DND-41 (cell line): ENCODE measurements at regions not wholly inside any gene's neighbourhood (a gene's known extent, or its start where the extent isn't known, plus 50 kb on each side); places are given as distances from the start of the nearest gene placed in this dataset.

Experiments
- ATAC-seq: fragments of 200-7000 bp; cut with Tn5 transposase; 3 replicates; pipeline ENCODE4 v1.9.1; 2021; ENCODE audit warnings: low read depth; ENCODE audit not compliant: insufficient read depth
- DNase-seq: peaks from one replicate; pipeline ENCODE4 v3.0.0-alpha.2; 2020
- H2AFZ ChIP-seq: 2 replicates; pipeline ENCODE4 v1.6.0; 2012; ENCODE audit warnings: low read depth, low read length
- H3K27ac ChIP-seq: 2 replicates; pipeline ENCODE4 v1.5.1; 2012; ENCODE audit warnings: low read length, inconsistent platforms
- H3K27me3 ChIP-seq: fragments of 200-600 bp; sonication (generic); 2 replicates; pipeline ENCODE4 v1.6.0; 2012; ENCODE audit warnings: low read length, mild to moderate bottlenecking, inconsistent platforms; ENCODE audit not compliant: insufficient read depth, poor library complexity
- H3K36me3 ChIP-seq: 2 replicates; pipeline ENCODE4 v1.5.1; 2012; ENCODE audit warnings: low read length, inconsistent platforms; ENCODE audit not compliant: insufficient read depth
- H3K4me1 ChIP-seq: 2 replicates; pipeline ENCODE4 v1.5.1; 2012; ENCODE audit warnings: mild to moderate bottlenecking, low read length; ENCODE audit not compliant: insufficient read depth
- H3K4me2 ChIP-seq: 2 replicates; pipeline ENCODE4 v1.6.0; 2012; ENCODE audit warnings: mild to moderate bottlenecking, moderate library complexity, low read length, inconsistent platforms; ENCODE audit not compliant: insufficient read depth
- H3K4me3 ChIP-seq, 2 experiments: fragments of 200-600 bp in 1 of 2; shearing (Covaris generic) in 1 of 2; 2 replicates each; pipeline ENCODE4 v1.5.1; 2012 to 2016; ENCODE audit warnings: inconsistent platforms in 2 of 2, low read length in 2 of 2, mild to moderate bottlenecking in 2 of 2, low read depth in 1 of 2, moderate library complexity in 1 of 2
- H3K79me2 ChIP-seq: 2 replicates; pipeline ENCODE4 v1.6.0; 2012; ENCODE audit warnings: low read length, inconsistent platforms; ENCODE audit not compliant: insufficient read depth
- H3K9ac ChIP-seq: 2 replicates; pipeline ENCODE4 v1.6.0; 2012; ENCODE audit warnings: low read depth, mild to moderate bottlenecking, inconsistent platforms, low read length, moderate library complexity
- H3K9me3 ChIP-seq: 2 replicates; pipeline ENCODE4 v1.5.1; 2012; ENCODE audit warnings: low read length, moderate library complexity, mild to moderate bottlenecking, inconsistent platforms; ENCODE audit not compliant: insufficient read depth, severe bottlenecking
- H4K20me1 ChIP-seq: 2 replicates; pipeline ENCODE4 v1.6.0; 2012; ENCODE audit warnings: low read length; ENCODE audit not compliant: insufficient read depth
- EZH2 ChIP-seq: IDR thresholded peaks from 3 replicates; pipeline ENCODE4 v1.6.1; 2012; ENCODE audit warnings: borderline replicate concordance, low read depth, mild to moderate bottlenecking, moderate library complexity, low read length, inconsistent platforms; ENCODE audit not compliant: severe bottlenecking
- TF ChIP-seq, protein P1 (sequence below): IDR thresholded peaks from 2 replicates; pipeline ENCODE4 v1.5.1; 2012; ENCODE audit warnings: borderline replicate concordance, low read length, moderate library complexity, mild to moderate bottlenecking; ENCODE audit not compliant: poor library complexity, severe bottlenecking; ENCODE audit errors: extremely low read depth

DNA sequence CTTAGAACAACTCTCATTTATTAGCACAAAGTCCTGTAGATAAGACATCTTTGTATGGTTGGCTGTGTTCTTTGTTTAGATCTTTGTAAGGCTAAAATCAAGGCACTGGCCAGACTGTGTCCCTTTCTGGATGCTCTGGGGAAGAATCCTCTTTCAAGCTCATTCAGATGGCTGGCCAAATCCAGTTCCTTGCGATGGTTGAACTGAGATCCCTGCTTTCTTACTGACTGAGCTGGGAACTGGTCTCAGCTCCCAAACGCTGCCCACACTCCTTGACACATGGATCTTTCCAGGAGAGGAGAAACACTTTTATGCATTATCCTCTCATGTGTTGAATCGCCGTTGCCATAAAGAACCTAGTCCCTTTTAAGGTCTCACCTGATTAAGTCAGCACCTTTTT lies 586.5 kb upstream of the IGFBP3 start:
- Histone ChIP-seq H3K79me2 (no peaks in the 10 kb centered on the region), H3K27me3 (no peaks in the 10 kb centered on the region), H3K4me3 (no peak overlapping the region), H3K36me3 (no peaks in the 10 kb centered on the region), H3K9ac (no peak overlapping the region), H2AFZ (no peak overlapping the region), H4K20me1 (no peaks in the 10 kb centered on the region), H3K27ac (no peak overlapping the region), H3K4me1 (no peaks in the 10 kb centered on the region), H3K9me3 (no peaks in the 10 kb centered on the region), H3K4me2 (no peak overlapping the region)
- DNase-seq (no peak), ATAC-seq (no peak)
- TF ChIP-seq, protein P1, sequence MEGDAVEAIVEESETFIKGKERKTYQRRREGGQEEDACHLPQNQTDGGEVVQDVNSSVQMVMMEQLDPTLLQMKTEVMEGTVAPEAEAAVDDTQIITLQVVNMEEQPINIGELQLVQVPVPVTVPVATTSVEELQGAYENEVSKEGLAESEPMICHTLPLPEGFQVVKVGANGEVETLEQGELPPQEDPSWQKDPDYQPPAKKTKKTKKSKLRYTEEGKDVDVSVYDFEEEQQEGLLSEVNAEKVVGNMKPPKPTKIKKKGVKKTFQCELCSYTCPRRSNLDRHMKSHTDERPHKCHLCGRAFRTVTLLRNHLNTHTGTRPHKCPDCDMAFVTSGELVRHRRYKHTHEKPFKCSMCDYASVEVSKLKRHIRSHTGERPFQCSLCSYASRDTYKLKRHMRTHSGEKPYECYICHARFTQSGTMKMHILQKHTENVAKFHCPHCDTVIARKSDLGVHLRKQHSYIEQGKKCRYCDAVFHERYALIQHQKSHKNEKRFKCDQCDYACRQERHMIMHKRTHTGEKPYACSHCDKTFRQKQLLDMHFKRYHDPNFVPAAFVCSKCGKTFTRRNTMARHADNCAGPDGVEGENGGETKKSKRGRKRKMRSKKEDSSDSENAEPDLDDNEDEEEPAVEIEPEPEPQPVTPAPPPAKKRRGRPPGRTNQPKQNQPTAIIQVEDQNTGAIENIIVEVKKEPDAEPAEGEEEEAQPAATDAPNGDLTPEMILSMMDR = no peak
- no peak for TF ChIP-seq EZH2

DNA sequence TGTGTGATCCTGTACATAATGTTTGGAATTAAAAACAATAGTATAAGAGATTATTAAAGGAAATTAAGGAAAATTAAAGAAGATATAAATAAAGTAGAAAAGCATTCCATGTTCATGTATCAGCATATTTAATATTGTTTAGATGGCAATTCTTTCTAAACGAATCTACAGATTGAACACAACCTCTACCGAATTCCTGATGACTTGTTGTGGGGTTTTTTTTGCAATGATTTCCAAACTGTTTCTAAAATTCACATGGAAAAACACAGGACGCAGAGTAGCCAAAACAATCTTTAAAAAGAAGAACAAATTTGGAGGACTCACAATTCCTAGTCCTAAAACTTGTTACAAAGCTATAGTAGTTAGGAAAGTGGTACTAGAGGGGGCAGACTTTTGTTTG lies 573.4 kb upstream of the IGFBP3 start:
- H3K79me2 ChIP-seq = no peaks in the 10 kb centered on the region
- ATAC-seq = no peak
- no peak overlapping the region for H3K9ac ChIP-seq
- TF ChIP-seq, protein P1 = no peak
- no peak for TF ChIP-seq EZH2
- no peak overlapping the region for H3K27ac ChIP-seq
- DNase-seq = no peak
- H3K27me3 ChIP-seq = no peaks in the 10 kb centered on the region
- H3K4me2 ChIP-seq = no peak overlapping the region
- H3K4me1 ChIP-seq = no peaks in the 10 kb centered on the region
- H3K36me3 ChIP-seq = no peaks in the 10 kb centered on the region
- H3K4me3 ChIP-seq = no peak overlapping the region
- H3K9me3 ChIP-seq = no peaks in the 10 kb centered on the region
- H4K20me1 ChIP-seq = no peaks in the 10 kb centered on the region
- H2AFZ ChIP-seq = no peak overlapping the region

DNA sequence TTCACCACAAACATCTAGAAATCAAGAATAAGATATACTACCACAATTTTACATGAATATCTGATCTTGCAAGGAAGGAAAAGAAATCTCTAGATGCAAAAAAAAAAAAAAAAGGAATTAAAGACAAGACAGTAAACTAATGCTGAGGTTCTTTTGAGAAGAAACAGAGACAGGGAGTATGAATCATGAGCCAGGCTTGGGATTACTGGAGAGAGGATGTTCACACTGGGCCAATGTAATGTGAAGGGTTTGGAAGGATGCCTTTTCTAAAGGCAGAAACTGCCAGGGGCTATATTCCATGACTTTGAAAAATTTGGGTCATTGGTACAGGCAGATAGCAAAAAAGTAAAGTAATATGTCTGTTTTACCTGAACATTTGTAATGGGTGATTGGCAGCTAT lies 573.0 kb upstream of the IGFBP3 start:
- no peak for TF ChIP-seq EZH2
- TF ChIP-seq, protein P1 = no peak
- H3K4me2 ChIP-seq = no peak overlapping the region
- no peak overlapping the region for H2AFZ ChIP-seq
- H3K9me3 ChIP-seq = no peaks in the 10 kb centered on the region
- ATAC-seq = no peak
- H4K20me1 ChIP-seq = no peaks in the 10 kb centered on the region
- H3K9ac ChIP-seq = no peak overlapping the region
- H3K36me3 ChIP-seq = no peaks in the 10 kb centered on the region
- H3K27me3 ChIP-seq = no peaks in the 10 kb centered on the region
- H3K27ac ChIP-seq = no peak overlapping the region
- no peak overlapping the region for H3K4me3 ChIP-seq
- H3K79me2 ChIP-seq = no peaks in the 10 kb centered on the region
- no peaks in the 10 kb centered on the region for H3K4me1 ChIP-seq
- no peak for DNase-seq

DNA sequence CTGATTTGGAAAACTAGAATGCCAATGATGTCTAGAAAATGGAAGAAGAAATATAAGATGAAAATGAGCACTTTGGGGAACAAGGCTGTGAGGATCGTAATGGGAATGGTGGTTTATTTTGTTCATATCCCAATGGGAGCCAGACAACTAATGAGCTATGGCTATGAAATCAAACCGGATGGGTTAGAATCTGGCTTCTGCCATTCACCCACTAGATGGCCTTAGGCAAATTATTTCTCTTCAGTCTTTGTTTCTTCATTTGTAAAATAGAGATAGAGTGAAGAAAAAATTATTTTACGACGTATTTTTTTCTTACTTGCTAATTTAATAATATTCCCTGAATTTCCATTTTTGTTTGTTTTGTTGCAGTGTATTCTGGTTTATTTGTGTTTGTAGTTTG lies 572.1 kb upstream of the IGFBP3 start:
- Histone ChIP-seq H2AFZ (no peak overlapping the region), H4K20me1 (no peaks in the 10 kb centered on the region), H3K4me1 (no peaks in the 10 kb centered on the region), H3K4me3 (no peak overlapping the region), H3K9me3 (no peaks in the 10 kb centered on the region), H3K36me3 (no peaks in the 10 kb centered on the region), H3K4me2 (no peak overlapping the region), H3K27me3 (no peaks in the 10 kb centered on the region), H3K79me2 (no peaks in the 10 kb centered on the region), H3K9ac (no peak overlapping the region), H3K27ac (no peak overlapping the region)
- DNase-seq = no peak
- no peak for ATAC-seq
- no peak for TF ChIP-seq EZH2
- TF ChIP-seq, protein P1 = no peak
